C4-2B (cell line): ENCODE measurements at regions not wholly inside any gene's neighbourhood (a gene's known extent, or its start where the extent isn't known, plus 50 kb on each side); places are given as distances from the start of the nearest gene placed in this dataset.

Experiments used
- H3K27ac ChIP-seq: fragments of 450-650 bp; 2 replicates; pipeline ENCODE4 v1.5.1; 2017
- ZFX ChIP-seq: fragments of 450-650 bp; IDR thresholded peaks from 2 replicates; pipeline ENCODE4 v1.6.1; 2017
- TF ChIP-seq, protein P1 (sequence below): fragments of 450-650 bp; conservative IDR thresholded peaks from 2 replicates; pipeline ENCODE4 v1.5.1; 2017; ENCODE audit warnings: mild to moderate bottlenecking

DNA sequence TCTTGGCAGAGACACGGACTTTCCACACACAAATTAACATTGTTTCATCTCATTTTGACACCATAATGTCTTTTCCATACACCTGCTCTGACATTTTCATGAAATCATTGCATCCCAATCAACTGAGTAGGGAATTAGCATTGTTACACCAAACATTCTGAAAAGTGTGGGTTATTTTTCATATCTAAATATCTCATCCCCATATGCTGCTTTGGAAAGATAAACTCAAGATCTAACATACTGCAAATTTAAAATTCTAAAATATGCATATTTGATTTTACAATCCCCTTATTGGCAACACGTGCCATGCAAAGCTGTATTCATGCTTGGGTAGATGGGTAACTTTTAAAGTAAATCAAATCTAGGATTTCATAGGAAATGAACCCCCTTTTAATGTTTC is 242.9 kb downstream of the ZNF516 start:
- TF ChIP-seq, protein P1, sequence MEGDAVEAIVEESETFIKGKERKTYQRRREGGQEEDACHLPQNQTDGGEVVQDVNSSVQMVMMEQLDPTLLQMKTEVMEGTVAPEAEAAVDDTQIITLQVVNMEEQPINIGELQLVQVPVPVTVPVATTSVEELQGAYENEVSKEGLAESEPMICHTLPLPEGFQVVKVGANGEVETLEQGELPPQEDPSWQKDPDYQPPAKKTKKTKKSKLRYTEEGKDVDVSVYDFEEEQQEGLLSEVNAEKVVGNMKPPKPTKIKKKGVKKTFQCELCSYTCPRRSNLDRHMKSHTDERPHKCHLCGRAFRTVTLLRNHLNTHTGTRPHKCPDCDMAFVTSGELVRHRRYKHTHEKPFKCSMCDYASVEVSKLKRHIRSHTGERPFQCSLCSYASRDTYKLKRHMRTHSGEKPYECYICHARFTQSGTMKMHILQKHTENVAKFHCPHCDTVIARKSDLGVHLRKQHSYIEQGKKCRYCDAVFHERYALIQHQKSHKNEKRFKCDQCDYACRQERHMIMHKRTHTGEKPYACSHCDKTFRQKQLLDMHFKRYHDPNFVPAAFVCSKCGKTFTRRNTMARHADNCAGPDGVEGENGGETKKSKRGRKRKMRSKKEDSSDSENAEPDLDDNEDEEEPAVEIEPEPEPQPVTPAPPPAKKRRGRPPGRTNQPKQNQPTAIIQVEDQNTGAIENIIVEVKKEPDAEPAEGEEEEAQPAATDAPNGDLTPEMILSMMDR: no peak
- no peak for TF ChIP-seq ZFX
- no peak overlapping the region for H3K27ac ChIP-seq

DNA sequence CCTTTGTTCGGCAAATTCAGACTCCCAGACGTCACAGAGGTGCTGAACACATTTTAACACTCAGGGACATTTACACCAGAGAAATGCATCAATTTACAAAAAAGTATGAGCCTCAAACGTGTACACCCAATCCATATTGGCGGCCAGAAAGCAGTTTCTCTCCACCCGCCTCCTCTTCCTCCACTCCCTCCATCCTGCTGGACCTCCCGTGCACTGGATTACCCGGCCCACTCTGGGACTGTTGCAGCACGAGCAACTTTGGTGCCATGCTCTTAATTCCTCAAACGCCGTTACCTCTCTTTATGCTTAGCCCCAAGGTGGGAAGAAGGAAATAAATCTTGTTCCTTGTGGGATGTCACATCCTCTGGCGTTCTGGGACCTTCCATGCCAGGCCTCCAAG is 243.4 kb downstream of the ZNF516 start:
- no peak overlapping the region for H3K27ac ChIP-seq
- no peak for TF ChIP-seq ZFX
- TF ChIP-seq, protein P1: no peak

DNA sequence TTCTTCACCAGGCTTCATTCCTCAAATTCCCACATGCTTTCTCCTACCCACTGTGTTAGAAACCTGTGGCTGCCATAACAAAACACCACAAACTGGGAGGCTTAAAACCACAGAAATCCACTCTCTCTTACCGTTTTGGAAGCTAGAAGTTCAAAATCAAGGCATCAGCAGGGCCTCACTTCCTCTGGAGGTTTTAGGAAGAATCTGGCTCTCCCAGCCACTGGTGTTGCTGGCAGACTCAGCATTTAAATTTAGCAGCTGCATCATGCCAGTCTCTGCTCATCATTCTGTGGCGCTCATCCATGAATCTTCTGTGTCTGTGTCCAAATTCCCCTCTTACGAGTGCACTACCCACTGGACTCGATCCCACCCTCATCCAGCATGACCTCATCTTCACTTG is 248.5 kb downstream of the ZNF516 start:
- TF ChIP-seq ZFX: no peak
- TF ChIP-seq, protein P1: no peak
- no peak overlapping the region for H3K27ac ChIP-seq

DNA sequence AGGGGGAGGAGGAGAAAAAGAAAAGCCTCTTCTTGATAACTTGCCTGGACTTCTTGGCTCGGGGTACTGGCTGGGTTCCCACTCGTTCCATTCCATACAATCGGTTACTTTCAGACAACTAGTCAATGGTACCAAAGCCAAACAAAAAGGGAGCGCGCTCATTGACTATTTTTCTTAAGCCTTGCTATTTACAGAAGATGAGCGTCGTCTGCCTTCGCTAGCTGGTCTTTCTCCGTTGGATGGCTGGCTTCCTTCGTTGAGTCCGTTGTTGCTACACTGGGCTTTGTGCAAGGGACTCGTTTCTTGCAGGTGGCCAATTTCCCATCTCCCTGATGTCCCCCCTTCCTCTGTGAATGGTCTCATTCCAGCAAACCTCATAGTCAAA is 260.4 kb downstream of the ZNF516 start:
- TF ChIP-seq, protein P1: no peak
- no peak for TF ChIP-seq ZFX
- no peak overlapping the region for H3K27ac ChIP-seq

DNA sequence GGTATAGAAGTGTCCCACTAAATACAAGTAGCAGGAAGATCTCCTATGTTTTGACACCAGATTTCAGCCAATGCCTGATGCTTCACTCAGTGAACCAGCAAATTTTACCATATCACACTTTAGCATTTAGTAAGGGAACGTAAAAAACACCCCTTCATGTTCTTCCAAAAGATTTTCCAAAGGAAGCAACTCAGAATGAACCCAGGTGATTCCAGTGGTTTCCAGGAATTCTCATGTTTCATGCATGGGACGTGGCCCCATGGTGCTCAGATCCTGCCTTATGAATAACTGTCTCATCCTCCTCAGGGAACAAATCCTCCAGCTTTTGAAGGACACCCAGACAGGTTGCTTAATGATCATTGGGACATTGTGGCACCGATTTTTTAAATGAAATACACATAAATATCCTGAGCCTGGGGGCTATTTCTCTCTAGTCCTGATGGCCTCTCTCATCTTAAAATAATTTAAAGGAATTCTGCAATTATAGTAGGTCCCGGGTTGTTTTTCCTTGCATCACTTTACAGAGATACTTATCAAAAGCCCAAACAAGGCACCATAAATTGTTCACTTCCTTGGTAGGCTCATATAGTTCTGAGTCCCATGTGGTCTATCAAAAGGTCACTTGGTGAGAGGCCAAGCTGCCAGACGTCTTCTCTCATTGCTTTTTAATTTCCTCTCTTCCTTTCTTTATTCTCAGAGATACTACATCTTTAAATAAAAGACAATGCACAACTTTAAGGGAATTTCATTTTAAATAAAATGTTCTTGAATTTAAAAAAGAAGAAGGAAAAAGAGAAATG is 261.0 kb downstream of the ZNF516 start:
- no peak overlapping the region for H3K27ac ChIP-seq
- TF ChIP-seq ZFX: no peak
- TF ChIP-seq, protein P1: no peak

DNA sequence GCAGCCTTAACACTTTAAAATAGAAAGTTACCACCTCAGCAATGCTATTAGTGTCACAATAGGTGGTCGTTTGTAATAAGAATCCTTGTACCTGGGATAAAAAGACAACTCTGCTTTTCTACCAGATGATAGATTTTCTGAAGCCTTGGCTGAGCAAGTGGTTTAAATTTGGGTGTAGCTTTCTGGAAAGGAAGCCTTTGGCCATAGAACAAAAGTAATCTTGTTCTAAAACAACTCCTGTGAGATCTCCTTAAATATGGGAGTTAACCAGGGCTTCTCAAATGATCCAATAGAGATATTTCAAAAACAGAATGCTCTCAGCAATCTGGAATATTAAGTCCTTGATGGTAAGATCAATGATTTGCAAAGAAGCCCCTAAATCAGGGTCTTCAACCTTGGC is 261.6 kb downstream of the ZNF516 start:
- TF ChIP-seq, protein P1: no peak
- no peak for TF ChIP-seq ZFX
- no peak overlapping the region for H3K27ac ChIP-seq

DNA sequence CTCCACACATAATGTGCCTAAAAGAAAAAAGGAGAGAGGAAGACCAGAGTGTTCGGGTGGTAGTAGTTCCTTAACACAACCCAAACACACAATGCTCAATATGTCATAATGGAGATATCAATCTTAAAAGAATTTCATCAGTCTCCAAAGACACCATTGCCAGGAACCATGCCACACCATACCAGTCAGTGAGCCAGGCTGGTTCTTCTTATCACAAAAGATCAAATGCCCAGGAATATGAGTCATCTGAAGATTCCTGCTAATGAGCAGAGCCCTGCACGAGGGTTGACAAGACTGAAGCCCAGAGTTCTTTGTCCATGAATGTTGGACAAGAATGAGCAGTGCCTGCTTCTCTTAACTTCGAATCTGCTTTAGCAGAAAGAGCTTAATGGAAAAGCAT is 262.3 kb downstream of the ZNF516 start:
- H3K27ac ChIP-seq: no peak overlapping the region; the same call in 1 of the 2 replicates
- TF ChIP-seq, protein P1: no peak
- no peak for TF ChIP-seq ZFX
